ENCODE measurements at regions not wholly inside any gene's neighbourhood (a gene's known extent, or its start where the extent isn't known, plus 50 kb on each side); places are given as distances from the start of the nearest gene placed in this dataset.

DNA sequence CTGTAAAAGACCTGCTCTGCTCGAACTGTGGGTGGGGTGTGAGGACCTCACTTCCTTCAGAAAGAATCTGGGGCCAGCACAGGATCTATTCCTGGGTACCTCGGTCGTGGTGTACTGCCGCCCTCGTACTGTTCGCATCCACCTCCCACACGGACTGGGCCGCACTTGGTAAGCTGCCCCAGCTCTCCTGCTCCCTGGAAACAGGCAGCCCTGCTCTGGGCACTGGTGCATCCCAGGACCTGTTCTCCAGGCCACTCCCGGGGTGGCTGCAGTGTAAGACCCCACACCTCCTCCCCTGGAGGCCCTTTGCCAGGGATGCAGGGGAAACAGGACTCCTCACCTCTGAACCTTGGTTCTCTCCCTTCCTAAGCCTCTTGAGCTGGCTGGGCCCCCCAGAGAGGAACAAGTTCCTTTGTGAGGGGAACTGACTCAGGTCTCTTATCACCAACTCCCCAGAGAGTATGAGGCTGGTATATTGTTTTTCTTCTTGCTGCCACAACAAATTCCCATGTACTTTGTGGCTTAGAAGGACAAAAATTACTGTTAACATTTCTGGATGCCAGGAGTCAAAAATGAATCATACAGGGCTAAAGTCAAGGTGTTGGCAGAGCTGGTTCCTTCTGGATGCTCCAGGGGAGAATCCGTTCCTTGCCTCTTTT, 276.5 kb downstream of the NUAK1 start:
- Histone ChIP-seq H3K36me3 (ENCODE audit: control insufficient read depth, insufficient read depth, low read length) (no peaks in the 10 kb centered on the region), H3K9ac (ENCODE audit: extremely low read depth, low read length, poor library complexity, severe bottlenecking) (no peak overlapping the region), H3K4me3 (ENCODE audit: low read length) (no peak overlapping the region), H3K4me1 (ENCODE audit: control insufficient read depth, insufficient read depth, low read length) (peaks cover 9% of the 10 kb centered on the region), H3K9me3 (ENCODE audit: control insufficient read depth, low read length) (peaks cover 10% of the 10 kb centered on the region), H3K27me3 (ENCODE audit: control insufficient read depth, insufficient read depth, low read length, poor library complexity, severe bottlenecking) (no peaks in the 10 kb centered on the region), H3K27ac (ENCODE audit: low read depth, low read length) (no peak overlapping the region)
- 88 to 95% methylated on average over 5 to 10 of the region's 10 CpGs for WGBS, 2 experiments (ENCODE audit: insufficient coverage in 1 of 2, insufficient read length in 1 of 2)
- TF ChIP-seq, protein P1, sequence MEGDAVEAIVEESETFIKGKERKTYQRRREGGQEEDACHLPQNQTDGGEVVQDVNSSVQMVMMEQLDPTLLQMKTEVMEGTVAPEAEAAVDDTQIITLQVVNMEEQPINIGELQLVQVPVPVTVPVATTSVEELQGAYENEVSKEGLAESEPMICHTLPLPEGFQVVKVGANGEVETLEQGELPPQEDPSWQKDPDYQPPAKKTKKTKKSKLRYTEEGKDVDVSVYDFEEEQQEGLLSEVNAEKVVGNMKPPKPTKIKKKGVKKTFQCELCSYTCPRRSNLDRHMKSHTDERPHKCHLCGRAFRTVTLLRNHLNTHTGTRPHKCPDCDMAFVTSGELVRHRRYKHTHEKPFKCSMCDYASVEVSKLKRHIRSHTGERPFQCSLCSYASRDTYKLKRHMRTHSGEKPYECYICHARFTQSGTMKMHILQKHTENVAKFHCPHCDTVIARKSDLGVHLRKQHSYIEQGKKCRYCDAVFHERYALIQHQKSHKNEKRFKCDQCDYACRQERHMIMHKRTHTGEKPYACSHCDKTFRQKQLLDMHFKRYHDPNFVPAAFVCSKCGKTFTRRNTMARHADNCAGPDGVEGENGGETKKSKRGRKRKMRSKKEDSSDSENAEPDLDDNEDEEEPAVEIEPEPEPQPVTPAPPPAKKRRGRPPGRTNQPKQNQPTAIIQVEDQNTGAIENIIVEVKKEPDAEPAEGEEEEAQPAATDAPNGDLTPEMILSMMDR (conservative IDR thresholded peaks at IDR 0.05): no peak
- H3K27me3 Mint-ChIP-seq (ENCODE audit: insufficient read depth): peaks cover 37% of the 10 kb centered on the region
- H3K36me3 Mint-ChIP-seq (ENCODE audit: low read depth): no peaks in the 10 kb centered on the region
- H3K9me3 Mint-ChIP-seq: peaks cover 8% of the 10 kb centered on the region
- no peak overlapping the region for H3K4me3 Mint-ChIP-seq
- no peak overlapping the region for H3K27ac Mint-ChIP-seq
- H3K4me1 Mint-ChIP-seq: peaks cover 19% of the 10 kb centered on the region
- DNase-seq: no peak

DNA sequence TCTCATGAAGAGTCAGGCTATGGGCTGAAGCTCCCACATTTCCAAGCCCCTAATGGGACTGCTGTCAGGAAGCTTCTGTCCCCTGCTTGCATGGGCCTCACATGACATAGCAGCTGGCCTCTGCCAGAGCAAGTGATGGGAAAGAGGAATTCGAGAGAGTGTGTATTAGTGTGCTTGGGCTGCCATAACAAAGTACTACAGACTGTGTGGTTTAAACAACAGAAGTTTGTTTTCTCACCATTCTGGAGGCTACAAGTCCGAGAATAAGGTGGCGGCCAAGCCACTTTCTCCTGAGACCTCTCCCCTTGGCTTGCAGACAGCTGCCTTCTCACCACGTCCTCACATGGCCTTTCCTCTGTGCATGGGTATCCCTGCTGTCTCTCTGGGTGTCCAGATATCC, 274.4 kb downstream of the NUAK1 start:
- Mint-ChIP-seq H3K27me3 (ENCODE audit: insufficient read depth) (peaks cover 31% of the 10 kb centered on the region), H3K4me3 (no peak overlapping the region), H3K4me1 (peaks cover 19% of the 10 kb centered on the region), H3K27ac (no peak overlapping the region), H3K36me3 (ENCODE audit: low read depth) (no peaks in the 10 kb centered on the region), H3K9me3 (peaks cover 5% of the 10 kb centered on the region)
- Histone ChIP-seq H3K27me3 (ENCODE audit: control insufficient read depth, insufficient read depth, low read length, poor library complexity, severe bottlenecking) (no peaks in the 10 kb centered on the region), H3K4me3 (ENCODE audit: low read length) (no peak overlapping the region), H3K9me3 (ENCODE audit: control insufficient read depth, low read length) (peaks cover 19% of the 10 kb centered on the region), H3K27ac (ENCODE audit: low read depth, low read length) (no peak overlapping the region), H3K4me1 (ENCODE audit: control insufficient read depth, insufficient read depth, low read length) (peaks cover 9% of the 10 kb centered on the region), H3K9ac (ENCODE audit: extremely low read depth, low read length, poor library complexity, severe bottlenecking) (no peak overlapping the region), H3K36me3 (ENCODE audit: control insufficient read depth, insufficient read depth, low read length) (no peaks in the 10 kb centered on the region)
- TF ChIP-seq, protein P1 (conservative IDR thresholded peaks at IDR 0.05): no peak
- WGBS, 2 experiments (ENCODE audit: insufficient coverage in 1 of 2, insufficient read length in 1 of 2): 88 to 97% methylated on average over 4 of the region's 4 CpGs
- no peak for DNase-seq

DNA sequence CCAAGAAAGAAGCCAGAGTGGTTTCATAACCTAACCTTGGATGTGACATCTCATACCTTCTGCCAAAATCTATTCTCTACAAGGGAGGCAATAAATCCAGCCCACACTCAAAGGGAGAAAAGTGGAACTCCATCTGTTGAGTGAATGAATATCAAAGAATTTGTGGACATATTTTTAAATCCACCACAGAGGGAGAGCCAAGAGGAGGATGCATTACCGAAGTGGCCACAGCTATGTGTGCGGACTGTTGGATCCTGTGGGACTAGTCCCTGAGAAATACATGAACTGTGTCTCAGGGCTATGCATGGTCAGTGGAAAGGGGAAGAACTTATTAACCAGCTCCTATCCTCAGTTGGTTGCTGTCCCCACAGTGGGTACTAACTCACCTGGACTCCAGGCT, 273.9 kb downstream of the NUAK1 start:
- Histone ChIP-seq H3K4me1 (ENCODE audit: control insufficient read depth, insufficient read depth, low read length) (peaks cover 9% of the 10 kb centered on the region), H3K9ac (ENCODE audit: extremely low read depth, low read length, poor library complexity, severe bottlenecking) (no peak overlapping the region), H3K9me3 (ENCODE audit: control insufficient read depth, low read length) (peaks cover 19% of the 10 kb centered on the region), H3K4me3 (ENCODE audit: low read length) (no peak overlapping the region), H3K36me3 (ENCODE audit: control insufficient read depth, insufficient read depth, low read length) (no peaks in the 10 kb centered on the region), H3K27me3 (ENCODE audit: control insufficient read depth, insufficient read depth, low read length, poor library complexity, severe bottlenecking) (no peaks in the 10 kb centered on the region), H3K27ac (ENCODE audit: low read depth, low read length) (no peak overlapping the region)
- H3K36me3 Mint-ChIP-seq (ENCODE audit: low read depth): no peaks in the 10 kb centered on the region
- peaks cover 15% of the 10 kb centered on the region for H3K4me1 Mint-ChIP-seq
- peaks cover 5% of the 10 kb centered on the region for H3K9me3 Mint-ChIP-seq
- no peak overlapping the region for H3K27ac Mint-ChIP-seq
- TF ChIP-seq, protein P1 (conservative IDR thresholded peaks at IDR 0.05): no peak
- no peak for DNase-seq
- 98% methylated on average over 2 of the region's 2 CpGs; no CpG with 5 or more reads in 1 of the 2 experiments for WGBS, 2 experiments (ENCODE audit: insufficient coverage in 1 of 2, insufficient read length in 1 of 2)
- H3K27me3 Mint-ChIP-seq (ENCODE audit: insufficient read depth): peaks cover 29% of the 10 kb centered on the region
- no peak overlapping the region for H3K4me3 Mint-ChIP-seq

Data from endodermal cell (in vitro differentiated cells).